ENCODE measurements at regions not wholly inside any gene's neighbourhood (a gene's known extent, or its start where the extent isn't known, plus 50 kb on each side); places are given as distances from the start of the nearest gene placed in this dataset.
A peak's percentile ranks its signal among the peaks of the same experiment; 100 is the strongest.
"Not testable (repeated sequence)": the region's sequence is repeated elsewhere in the genome, so short reads cannot be mapped to it uniquely, and the experiment has no call there.

DNA sequence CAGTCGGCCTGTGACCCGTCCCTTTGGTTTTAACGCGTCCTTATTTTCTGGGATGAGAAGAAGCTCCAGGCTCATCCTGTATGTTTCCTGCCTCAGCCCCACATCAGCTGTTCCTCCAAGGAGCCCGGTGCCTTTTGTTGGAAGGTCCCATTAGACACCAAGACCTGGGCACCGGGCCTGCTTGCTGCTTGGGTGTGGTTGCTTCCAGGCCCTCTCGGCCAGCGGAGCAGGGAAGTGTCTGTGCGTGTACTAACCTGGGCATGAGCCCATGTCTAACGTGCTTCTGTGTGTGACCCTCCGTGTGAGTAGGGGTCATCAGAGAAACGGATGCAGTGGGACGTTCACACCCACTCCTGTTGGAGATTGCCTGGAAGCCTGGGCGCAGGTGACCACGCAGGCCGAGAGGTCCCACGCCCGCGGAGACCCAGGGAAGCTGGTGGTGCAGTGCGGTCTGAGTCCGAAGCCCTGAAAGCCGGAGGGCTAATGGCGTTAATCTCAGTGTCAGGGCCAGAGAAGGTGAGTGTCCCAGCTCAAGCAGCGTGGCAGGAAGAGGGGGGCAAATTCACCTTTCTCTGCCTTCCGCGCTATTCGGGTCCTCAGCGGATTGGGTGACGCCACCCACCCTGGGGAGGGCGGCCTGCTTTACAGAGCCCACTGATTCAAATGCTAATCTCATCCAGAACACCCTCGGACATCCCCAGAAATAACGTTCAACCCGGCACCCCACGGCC is 131.3 kb downstream of the KIF26A start:
- H3F3A ChIP-seq (replicated peaks; ENCODE audit: insufficient read depth); H3K4me3 ChIP-seq (ENCODE audit: low read depth in 2 of 2, low read length in 1 of 2); H3K4me2 ChIP-seq; H3K9me2 ChIP-seq; H3K9ac ChIP-seq; POLR2A ChIA-PET; H3K27ac ChIP-seq (ENCODE audit: low read depth in 2 of 2, low read length in 1 of 2); H2AFZ ChIP-seq (ENCODE audit: low read depth); H3K36me3 ChIP-seq (replicated peaks in 1 of 2; ENCODE audit: control insufficient read depth in 1 of 2, insufficient read depth in 2 of 2, low read length in 1 of 2); H3K9me3 ChIP-seq; H3K4me1 ChIP-seq (ENCODE audit: control insufficient read depth in 1 of 2, insufficient read depth in 2 of 2, low read depth in 1 of 2, low read length in 1 of 2); H4K20me1 ChIP-seq (ENCODE audit: insufficient read depth); H3K79me2 ChIP-seq (ENCODE audit: insufficient read depth); CTCF ChIA-PET; H3K27me3 ChIP-seq (ENCODE audit: insufficient read depth); DNase-seq: not testable (repeated sequence)
- 83% methylated on average over 23 of the region's 34 CpGs for WGBS (ENCODE audit: low lambda C conversion rate)

DNA sequence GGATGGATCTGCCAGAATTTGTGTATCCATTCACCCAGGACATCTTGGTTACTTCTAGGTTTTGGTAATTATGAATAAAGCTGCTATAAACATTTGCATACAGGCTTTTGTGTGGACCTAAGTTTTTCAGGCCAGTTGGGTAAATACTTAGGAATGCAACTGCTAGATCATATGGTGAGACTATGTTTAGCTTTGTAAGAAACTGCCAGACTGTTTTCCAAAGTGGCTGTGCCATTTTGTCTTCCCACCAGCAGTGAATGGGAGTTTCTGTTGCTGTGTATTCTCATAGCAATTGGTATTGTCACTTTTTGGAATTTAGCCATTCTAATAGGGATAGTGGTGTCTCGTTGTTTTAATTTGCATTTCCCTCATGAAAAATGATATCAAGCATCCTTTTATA is 133.0 kb downstream of the KIF26A start:
- H3F3A ChIP-seq (replicated peaks; ENCODE audit: insufficient read depth): no peaks in the 10 kb centered on the region
- H4K20me1 ChIP-seq (ENCODE audit: insufficient read depth): no peaks in the 10 kb centered on the region
- DNase-seq: no peak
- H3K79me2 ChIP-seq (ENCODE audit: insufficient read depth): no peaks in the 10 kb centered on the region
- no peaks in the 10 kb centered on the region for H3K9me2 ChIP-seq
- H3K4me2 ChIP-seq: no peak overlapping the region
- CTCF ChIA-PET: no interaction called here
- H2AFZ ChIP-seq (ENCODE audit: low read depth): no peak overlapping the region
- POLR2A ChIA-PET: no interaction called here
- H3K27me3 ChIP-seq (ENCODE audit: insufficient read depth): no peaks in the 10 kb centered on the region
- no peak for TF ChIP-seq MEF2A (IDR thresholded peaks at IDR 0.05; ENCODE audit: borderline replicate concordance, low read depth)
- TF ChIP-seq TCF12 (IDR thresholded peaks at IDR 0.05): peak; percentile 48; the same call in 1 of the 2 replicates
- no peaks in the 10 kb centered on the region for H3K9me3 ChIP-seq
- no peaks in the 10 kb centered on the region for H3K36me3 ChIP-seq (replicated peaks in 1 of 2; ENCODE audit: control insufficient read depth in 1 of 2, insufficient read depth in 2 of 2, low read length in 1 of 2)
- no peaks in the 10 kb centered on the region; a peak in 1 of 4 replicates for H3K4me1 ChIP-seq (ENCODE audit: control insufficient read depth in 1 of 2, insufficient read depth in 2 of 2, low read depth in 1 of 2, low read length in 1 of 2)
- no peak overlapping the region for H3K4me3 ChIP-seq (ENCODE audit: low read depth in 2 of 2, low read length in 1 of 2)
- no peak overlapping the region for H3K9ac ChIP-seq
- 9% methylated on average over 1 of the region's 1 CpG for WGBS (ENCODE audit: low lambda C conversion rate)
- H3K27ac ChIP-seq (ENCODE audit: low read depth in 2 of 2, low read length in 1 of 2): peak overlapping the region in 1 of 2 experiments; percentile 35; a peak in 1 of 4 replicates

DNA sequence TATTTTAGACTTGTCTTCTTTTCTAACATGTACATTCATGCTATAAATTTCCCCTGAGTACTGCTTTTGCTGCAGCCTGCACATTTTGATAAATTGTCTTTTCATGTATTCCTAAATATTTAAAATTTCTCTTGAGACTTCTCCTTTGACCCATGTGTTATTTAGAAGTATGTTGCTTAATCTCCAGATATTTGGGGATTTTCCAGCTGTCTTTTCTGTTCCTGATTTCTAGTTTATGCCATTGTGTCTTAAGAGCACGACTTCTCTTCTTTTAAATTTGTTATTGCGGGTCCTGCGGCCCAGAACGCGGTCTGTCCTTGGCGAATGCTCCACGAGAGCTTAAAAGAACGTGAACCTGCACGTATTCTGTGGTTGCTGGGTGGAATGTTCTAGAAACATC is 136.4 kb downstream of the KIF26A start:
- DNase-seq: no peak
- ChIA-PET POLR2A (interaction anchor here (1.1 kb wide), 1 partner anchor 11 kb away, joined by 3 read pairs; no protein-coding TSS in a partner anchor), CTCF (interaction anchor here (0.7 to 1.4 kb wide), 5 partner anchors 10 to 289 kb away, joined by 3 to 4 read pairs (median 3); no protein-coding TSS in a partner anchor)
- 79% methylated on average over 9 of the region's 9 CpGs for WGBS (ENCODE audit: low lambda C conversion rate)
- no peak overlapping the region for H2AFZ ChIP-seq (ENCODE audit: low read depth)
- no peak overlapping the region for H3K4me2 ChIP-seq
- H3K9me3 ChIP-seq: no peaks in the 10 kb centered on the region
- no peaks in the 10 kb centered on the region for H3K36me3 ChIP-seq (replicated peaks in 1 of 2; ENCODE audit: control insufficient read depth in 1 of 2, insufficient read depth in 2 of 2, low read length in 1 of 2)
- no peaks in the 10 kb centered on the region for H3K27me3 ChIP-seq (ENCODE audit: insufficient read depth)
- H4K20me1 ChIP-seq (ENCODE audit: insufficient read depth): no peaks in the 10 kb centered on the region
- no peaks in the 10 kb centered on the region for H3K9me2 ChIP-seq
- peaks cover 0 to 15% of the 10 kb centered on the region in 2 experiments; a peak in 2 of 4 replicates for H3K4me1 ChIP-seq (ENCODE audit: control insufficient read depth in 1 of 2, insufficient read depth in 2 of 2, low read depth in 1 of 2, low read length in 1 of 2)
- no peak overlapping the region for H3K9ac ChIP-seq
- H3K79me2 ChIP-seq (ENCODE audit: insufficient read depth): no peaks in the 10 kb centered on the region
- no peaks in the 10 kb centered on the region for H3F3A ChIP-seq (replicated peaks; ENCODE audit: insufficient read depth)
- TF ChIP-seq, protein P1, sequence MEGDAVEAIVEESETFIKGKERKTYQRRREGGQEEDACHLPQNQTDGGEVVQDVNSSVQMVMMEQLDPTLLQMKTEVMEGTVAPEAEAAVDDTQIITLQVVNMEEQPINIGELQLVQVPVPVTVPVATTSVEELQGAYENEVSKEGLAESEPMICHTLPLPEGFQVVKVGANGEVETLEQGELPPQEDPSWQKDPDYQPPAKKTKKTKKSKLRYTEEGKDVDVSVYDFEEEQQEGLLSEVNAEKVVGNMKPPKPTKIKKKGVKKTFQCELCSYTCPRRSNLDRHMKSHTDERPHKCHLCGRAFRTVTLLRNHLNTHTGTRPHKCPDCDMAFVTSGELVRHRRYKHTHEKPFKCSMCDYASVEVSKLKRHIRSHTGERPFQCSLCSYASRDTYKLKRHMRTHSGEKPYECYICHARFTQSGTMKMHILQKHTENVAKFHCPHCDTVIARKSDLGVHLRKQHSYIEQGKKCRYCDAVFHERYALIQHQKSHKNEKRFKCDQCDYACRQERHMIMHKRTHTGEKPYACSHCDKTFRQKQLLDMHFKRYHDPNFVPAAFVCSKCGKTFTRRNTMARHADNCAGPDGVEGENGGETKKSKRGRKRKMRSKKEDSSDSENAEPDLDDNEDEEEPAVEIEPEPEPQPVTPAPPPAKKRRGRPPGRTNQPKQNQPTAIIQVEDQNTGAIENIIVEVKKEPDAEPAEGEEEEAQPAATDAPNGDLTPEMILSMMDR (IDR thresholded peaks at IDR 0.05): no peak
- TF ChIP-seq, protein P2, sequence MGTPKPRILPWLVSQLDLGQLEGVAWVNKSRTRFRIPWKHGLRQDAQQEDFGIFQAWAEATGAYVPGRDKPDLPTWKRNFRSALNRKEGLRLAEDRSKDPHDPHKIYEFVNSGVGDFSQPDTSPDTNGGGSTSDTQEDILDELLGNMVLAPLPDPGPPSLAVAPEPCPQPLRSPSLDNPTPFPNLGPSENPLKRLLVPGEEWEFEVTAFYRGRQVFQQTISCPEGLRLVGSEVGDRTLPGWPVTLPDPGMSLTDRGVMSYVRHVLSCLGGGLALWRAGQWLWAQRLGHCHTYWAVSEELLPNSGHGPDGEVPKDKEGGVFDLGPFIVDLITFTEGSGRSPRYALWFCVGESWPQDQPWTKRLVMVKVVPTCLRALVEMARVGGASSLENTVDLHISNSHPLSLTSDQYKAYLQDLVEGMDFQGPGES (IDR thresholded peaks at IDR 0.05; ENCODE audit: low read depth, low read length): no peak
- TF ChIP-seq, protein P3, sequence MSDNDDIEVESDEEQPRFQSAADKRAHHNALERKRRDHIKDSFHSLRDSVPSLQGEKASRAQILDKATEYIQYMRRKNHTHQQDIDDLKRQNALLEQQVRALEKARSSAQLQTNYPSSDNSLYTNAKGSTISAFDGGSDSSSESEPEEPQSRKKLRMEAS (IDR thresholded peaks at IDR 0.05; ENCODE audit: low read depth): no peak
- TF ChIP-seq, protein P4, sequence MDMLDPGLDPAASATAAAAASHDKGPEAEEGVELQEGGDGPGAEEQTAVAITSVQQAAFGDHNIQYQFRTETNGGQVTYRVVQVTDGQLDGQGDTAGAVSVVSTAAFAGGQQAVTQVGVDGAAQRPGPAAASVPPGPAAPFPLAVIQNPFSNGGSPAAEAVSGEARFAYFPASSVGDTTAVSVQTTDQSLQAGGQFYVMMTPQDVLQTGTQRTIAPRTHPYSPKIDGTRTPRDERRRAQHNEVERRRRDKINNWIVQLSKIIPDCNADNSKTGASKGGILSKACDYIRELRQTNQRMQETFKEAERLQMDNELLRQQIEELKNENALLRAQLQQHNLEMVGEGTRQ (IDR thresholded peaks at IDR 0.05; ENCODE audit: borderline replicate concordance, low read depth, low read length): no peak
- TF ChIP-seq POLR2AphosphoS5 (IDR thresholded peaks at IDR 0.05; ENCODE audit: low read depth, low read length) (no peak), MEF2A (IDR thresholded peaks at IDR 0.05; ENCODE audit: borderline replicate concordance, low read depth) (no peak), FOXJ3 (CRISPR knock-in tag; IDR thresholded peaks at IDR 0.05) (no peak), TAF1 (IDR thresholded peaks at IDR 0.05; ENCODE audit: borderline replicate concordance, low read depth, low read length) (no peak), YY1 (IDR thresholded peaks at IDR 0.05; ENCODE audit: low read depth) (no peak)
- H3K27ac ChIP-seq (ENCODE audit: low read depth in 2 of 2, low read length in 1 of 2): no peak overlapping the region
- H3K4me3 ChIP-seq (ENCODE audit: low read depth in 2 of 2, low read length in 1 of 2): no peak overlapping the region

Data from SK-N-SH (cell line).